HG03139 (cell line): ENCODE measurements at regions not wholly inside any gene's neighbourhood (a gene's known extent, or its start where the extent isn't known, plus 50 kb on each side); places are given as distances from the start of the nearest gene placed in this dataset.
"Not testable (repeated sequence)": the region's sequence is repeated elsewhere in the genome, so short reads cannot be mapped to it uniquely, and the experiment has no call there.

ENCODE experiments used
- ATAC-seq: cut with Tn5 transposase; IDR thresholded peaks from one replicate; pipeline ENCODE4 v1.9.1; 2021; ENCODE audit not compliant: unreplicated experiment

DNA sequence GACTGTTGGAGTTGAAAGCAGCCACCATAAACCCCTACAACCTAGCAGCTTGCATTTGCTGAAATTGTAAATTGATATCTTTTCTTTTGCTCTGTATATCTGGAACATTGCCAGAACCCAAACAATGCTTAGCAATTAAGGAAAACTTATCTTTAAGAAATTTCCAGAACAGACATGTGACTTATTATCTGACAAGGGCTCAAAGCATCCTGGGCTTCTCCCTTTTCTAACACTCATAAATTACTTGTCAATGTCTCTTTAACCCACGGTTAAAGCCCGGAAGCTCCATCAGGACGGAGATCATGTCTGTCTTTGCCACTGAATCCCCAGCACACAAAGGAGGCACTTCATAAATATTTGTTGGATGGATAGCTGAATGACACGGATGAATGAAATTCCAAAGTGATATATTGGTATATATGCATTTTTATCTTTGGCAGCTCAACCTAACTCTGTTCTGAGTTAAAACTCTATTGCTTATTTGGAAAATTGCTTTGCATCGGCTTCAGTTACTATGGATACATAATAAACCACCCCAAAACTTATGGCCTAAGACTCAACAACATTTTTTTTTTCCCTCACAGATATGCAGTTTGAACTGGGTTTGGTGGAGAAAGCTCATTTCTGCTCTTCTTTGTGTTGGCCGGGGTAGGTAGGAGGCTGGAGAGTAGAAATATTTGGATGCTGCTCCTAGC lies 103.1 kb upstream of the CLINT1 start:
- ATAC-seq: no peak

DNA sequence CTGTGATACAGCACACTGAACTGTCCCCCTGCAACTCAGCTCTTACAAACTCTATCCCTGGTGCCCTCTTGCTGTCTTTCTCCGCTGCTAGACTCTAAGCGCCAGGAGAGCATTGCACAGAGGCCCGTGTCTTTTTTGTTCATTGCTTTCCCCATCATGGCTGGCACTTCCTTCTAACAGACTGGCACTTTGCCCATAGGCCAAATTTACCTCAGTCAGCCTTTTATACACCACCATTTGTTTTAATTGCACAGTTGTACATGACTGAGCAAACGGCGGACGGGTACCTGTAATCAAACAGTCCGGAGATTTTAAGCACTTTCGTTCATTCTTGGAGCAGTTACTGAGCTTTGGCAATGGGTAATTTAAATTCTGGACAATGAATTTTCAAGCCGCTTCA lies 102.2 kb upstream of the CLINT1 start:
- no peak for ATAC-seq

DNA sequence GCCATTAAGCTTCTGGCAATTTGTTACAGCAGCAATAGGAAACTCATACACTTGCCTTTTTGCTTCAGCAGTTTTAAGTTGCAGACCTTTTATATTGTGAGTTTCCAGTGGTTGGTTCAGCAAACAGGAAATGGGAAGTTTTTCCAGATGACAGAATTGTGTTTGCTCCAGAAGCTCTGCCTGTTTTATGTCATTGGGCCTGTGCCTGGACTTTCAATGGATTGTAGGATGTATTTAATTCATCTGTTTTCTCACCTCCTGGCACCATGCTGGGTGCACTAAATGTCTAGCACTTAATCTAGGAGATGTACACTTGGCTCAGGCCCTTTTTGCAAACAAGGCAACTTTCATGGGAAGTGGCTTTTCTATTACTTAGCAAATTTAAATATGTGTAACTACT lies 100.4 kb upstream of the CLINT1 start:
- ATAC-seq: no peak

DNA sequence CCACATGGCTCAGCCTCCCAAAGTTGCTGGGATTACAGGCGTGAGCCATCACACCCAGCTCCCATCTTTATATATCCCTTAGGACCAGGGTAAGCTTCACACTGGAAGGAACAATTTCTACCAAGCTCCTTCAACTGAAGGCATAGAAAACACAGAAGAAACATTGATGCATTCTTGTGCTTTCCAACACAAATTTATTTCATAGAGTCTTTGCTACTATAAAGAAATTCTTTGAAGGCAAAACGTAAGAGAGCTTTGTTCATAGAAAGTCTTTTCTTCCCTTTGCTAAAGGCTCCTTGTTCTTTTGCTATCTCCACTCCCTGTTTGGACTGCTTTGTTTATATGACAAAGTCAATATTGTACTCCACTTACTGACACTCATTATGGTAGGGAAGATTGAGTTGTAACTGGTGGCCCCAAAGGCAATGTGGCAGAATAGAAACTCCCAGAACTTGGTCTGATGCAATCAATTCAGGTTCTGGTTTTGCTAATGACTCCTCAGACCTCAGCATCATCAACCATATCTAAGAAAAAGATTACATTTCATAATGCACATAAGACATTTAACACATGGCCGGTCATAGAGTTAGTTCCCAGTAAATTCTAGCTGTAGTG lies 97.4 kb upstream of the CLINT1 start:
- ATAC-seq: no peak

DNA sequence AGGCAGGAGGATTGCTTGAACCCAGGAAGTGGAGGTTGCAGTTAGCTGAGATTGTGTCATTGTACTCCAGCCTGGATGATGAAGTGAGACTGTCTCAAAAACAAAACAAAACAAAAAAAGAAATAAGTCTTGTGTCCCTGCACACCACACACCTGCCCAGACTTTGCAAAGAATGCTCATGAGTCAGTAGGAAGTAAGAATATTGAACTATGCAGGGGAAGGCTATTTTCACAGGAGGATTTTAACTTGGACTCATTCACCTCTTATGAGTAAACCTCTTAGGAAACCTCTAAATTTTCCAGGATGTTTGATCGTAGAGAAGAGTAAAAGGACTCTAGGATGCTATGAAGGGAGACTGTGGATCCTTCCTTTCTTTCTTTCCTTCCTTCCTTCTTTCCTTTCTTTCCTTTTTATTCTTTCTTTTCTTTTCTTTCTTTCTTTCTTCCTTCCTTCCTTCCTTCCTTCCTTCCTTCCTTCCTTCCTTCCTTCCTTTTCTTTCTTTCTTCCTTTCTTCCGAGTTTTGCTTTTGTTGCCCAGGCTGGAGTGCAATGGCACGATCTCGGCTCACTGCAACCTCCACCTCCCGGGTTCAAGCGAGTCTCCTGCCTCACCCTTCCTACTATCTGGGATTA lies 96.7 kb upstream of the CLINT1 start:
- no peak for ATAC-seq

DNA sequence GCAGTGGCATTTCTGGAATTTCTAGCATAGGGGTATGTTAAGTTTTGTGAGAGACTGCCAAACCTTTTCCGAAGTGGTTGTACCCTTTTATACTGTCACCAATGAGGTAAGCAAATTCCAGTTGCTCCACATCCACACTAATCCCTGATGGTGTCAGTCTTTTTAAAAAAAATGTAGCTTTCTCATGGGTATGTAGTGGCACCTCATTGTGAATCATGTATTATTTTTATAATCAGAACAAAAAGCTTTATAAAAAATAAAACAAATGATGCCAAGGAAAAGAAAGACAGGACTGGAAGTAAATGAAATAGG lies 93.4 kb upstream of the CLINT1 start:
- no peak for ATAC-seq

DNA sequence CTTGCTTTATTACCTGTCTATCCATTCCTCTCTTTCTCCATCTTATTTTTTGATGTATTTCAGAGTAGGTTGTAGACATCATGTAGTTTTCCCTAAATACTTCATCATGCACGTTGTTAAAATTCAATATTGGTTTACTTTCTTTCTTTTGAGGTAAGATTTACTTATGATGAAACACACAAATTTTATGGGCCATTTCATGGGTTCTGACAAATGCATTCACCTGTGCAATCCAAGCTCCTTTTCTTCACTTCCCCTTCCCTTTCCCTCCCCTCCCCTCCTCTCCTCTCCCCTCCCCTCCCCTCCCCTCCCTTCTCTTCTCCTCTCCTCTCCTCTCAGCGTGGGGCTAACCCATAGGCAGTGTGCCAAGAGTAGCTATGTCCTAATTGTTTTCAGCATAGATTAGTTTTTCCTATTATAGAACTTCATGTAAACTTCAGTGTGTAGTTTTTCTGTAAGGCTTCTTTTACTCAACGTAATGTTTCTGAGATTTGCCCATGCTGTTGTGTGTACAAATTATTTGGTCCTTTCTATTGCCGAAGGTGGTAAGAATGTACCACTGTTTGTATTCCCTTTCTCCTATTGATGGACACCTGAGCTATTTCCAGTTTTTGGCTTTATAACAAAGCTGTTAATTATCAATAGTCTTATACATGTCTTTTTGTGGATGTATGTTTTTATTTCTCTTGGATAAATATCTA lies 92.9 kb upstream of the CLINT1 start:
- ATAC-seq: no peak

DNA sequence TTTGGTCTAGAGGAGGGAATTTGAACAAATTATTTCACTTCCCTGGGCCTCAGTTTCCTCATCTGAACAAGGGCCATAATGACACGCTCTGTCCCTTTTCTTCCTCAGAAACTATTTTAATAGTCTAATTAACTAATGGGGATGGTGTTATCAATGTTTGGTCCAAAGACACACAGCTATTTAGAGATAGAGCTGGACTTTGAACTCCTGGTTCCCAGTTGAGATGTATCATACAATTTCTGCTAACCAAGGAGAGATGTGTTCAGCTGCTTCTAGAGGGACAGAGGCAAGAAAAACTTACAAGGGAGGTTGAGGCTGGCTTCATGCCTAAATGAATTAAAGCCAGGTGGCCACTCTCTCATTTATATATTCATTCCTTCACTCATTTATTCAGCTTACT lies 90.6 kb upstream of the CLINT1 start:
- no peak for ATAC-seq

DNA sequence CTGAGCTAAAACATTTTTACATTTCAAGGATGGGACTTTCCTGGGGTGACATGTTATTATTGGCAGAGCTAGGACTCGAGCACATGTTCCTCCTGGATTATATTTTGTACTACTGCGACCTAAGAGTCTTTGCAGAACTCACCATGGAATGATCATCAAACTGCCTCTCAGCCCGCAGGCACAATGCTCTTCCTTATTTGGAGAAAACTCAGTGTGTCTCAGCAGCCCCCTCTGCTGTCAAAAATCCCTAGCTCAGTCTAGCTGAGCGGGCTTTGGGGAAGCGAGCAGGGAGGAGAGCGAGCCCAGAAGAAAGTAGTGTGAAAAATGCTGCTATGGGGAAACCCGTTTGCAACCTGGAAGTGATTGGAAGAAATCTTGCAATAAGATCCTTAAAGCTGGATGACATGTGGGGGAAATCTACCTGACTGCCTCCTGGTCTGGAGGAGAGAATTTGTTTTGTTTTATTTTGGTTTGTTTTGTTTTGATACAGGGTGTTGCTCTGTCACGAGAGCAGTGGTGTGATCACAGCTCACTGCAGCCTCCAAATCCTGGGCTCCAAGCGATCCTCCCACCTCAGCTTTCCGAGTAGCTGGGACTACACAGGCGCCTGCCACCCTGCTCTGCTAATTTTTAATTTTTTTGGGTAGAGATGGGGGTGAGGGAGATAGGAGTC lies 89.9 kb upstream of the CLINT1 start:
- ATAC-seq: no peak

DNA sequence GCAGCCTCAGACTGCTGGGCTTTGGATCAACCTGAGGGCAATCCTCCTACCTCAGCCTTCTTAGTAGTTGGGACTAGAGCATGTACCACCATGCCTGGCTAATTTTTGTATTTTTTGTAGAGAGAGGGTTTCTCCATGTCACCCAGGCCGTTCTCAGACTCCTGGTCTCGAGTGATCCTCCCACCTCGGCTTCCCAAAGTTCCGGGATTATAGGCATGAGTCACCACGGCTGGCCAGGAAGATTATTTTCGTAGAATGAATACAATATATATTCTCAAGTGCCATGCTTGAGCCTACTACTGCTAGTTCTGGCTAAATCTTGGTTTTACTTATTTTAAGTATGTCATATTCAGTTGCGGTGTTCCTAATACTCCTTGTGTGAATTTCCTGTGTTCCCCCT lies 88.2 kb upstream of the CLINT1 start:
- ATAC-seq: no peak

DNA sequence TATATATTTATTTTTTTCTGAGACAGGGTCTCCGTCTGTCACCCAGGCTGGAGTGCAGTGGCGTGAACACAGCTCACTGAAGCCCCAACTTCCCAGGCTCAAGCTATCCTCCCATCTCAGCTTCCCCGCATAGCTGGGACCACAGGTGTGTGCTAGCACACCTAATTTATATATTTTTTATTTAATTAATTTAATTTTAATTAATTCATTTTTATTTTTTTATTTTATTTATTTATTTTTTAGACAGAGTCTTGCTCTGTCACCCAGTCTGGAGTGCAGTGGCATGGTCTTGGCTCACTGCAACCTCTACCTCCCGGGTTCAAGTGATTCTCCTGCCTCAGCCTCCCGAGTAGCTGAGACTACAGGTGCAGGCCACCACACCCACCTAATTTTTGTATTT lies 86.9 kb upstream of the CLINT1 start:
- ATAC-seq: not testable (repeated sequence)

DNA sequence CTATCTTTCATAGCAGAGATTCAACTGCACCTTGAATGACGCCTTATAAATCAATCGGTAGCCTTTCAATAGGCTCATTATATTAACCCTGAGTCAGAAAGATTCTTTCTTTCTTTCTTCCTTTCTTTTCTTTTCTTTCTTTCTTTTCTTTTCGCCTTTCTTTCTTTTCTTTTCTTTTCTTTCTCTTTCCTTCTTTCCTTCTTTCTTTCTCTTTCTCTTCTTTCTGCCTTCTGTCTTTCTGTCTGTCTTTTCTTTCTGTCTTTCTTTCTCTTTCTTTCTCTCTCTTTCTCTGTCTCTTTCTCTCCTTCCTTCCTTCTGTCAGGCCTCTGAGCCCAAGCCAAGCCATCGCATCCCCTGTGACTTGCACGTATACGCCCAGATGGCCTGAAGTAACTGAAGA lies 86.0 kb upstream of the CLINT1 start:
- no peak for ATAC-seq

DNA sequence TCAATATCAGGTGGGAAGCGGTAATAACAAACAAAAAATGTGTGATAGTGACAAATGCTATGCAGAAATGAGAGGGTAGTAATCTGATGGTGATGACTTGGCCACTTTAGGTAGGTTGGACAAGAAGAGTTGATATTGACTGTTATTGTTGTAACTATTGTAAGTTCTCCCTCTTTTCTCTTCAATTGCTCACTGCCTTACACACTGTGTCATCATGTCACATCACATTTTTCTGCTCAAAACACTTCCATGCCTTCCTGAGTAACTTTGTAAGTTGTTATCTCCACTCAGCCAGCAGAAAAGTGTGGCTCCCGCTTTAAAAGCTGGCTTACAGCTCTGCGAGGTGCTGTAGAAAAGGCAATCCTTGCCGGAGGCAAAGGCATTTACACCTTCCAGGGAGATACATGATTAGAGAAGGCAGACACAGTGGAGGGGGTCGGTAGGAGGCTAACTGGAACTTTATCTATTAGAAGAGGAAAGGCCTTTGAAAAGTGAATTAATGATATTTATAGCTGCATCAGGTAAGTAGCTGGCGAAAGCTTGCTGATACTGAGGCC lies 85.2 kb upstream of the CLINT1 start:
- ATAC-seq: no peak

DNA sequence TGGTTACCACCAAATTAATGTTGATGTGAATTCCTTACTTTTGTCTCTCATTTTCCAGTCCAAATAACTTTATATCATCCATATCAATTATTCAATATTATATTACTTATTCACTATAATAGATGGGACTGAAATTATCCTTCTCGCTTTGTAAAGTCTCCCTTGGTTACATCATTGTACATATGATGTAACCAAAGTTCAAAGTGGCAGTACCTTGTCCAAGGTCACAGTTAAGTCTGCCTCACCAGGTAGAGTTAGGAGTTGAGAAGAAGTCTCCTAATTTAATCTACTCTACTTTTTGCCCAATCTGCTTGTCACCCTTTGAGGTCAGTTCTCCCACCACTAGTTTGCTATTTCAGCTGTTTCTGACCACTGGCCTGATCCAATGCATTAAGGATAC lies 83.7 kb upstream of the CLINT1 start:
- no peak for ATAC-seq

DNA sequence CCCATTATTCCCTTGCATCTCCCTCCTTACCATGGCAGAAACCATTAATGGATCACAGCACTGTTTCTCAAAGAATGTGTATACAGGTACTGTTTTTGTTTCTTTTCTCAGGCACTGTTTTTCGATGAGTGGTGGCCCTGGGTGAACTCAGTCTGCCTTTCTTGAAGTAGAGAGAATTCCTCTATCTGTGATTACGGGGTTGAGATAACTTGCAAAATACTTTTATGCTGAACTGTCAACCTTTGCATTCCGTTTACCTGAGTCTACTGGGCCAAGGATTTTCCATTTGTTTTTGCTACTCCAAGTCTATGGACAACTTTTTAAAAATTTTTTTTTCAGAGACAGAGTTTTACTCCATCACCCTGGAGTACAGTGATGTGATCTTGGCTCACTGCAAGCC lies 82.7 kb upstream of the CLINT1 start:
- no peak for ATAC-seq

DNA sequence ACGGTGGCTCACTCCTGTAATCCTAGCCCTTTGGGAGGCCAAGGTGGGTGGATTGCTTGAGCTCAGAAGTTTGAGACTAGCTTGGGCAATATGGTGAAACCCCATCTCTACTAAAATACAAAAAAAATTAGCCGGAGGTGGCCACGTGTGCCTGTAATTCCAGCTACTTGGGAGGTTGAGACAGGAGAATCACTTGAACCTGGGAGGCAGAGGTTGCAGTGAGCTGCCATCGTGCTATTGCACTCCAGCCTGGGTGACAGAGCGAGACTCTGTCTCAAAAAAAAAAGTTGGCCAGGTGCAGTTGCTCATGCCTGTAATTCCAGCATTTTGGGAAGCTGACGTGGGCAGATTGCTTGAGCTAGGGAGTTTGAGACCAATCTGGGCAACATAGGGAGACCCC lies 79.2 kb upstream of the CLINT1 start:
- ATAC-seq: not testable (repeated sequence)

DNA sequence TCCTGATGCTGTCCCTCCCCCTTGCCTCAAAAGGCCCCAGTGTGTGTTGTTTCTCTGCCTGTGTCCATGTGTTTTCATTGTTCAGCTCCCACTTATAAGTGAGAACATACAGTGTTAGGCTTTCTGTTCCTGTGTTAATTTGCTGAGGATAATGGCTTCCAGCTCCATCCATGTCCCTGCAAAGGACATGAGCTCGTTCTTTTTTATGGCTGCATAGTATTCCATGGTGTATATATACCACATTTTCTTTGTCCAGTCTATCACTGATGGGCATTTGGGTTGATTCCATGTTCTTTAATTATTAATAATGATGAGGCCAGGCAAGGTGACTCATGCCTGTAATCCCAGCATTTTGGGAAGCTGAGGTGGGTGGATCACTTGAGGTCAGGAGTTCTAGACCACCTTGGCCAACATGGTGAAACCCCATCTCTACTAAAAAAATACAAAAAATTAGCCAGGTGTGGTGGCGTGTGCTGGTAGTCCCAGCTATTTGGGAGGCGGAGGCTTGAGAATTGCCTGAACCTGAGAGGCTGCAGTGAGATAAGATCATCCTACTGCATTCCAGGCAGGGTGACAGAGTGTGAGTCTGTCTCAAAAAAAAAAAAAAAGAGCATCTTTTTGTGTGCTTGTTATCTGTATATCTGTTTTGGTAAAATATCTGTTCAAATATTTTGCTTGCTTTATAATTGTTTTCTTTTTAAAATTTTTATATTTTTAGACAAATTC lies 78.0 kb upstream of the CLINT1 start:
- not testable (repeated sequence) for ATAC-seq

DNA sequence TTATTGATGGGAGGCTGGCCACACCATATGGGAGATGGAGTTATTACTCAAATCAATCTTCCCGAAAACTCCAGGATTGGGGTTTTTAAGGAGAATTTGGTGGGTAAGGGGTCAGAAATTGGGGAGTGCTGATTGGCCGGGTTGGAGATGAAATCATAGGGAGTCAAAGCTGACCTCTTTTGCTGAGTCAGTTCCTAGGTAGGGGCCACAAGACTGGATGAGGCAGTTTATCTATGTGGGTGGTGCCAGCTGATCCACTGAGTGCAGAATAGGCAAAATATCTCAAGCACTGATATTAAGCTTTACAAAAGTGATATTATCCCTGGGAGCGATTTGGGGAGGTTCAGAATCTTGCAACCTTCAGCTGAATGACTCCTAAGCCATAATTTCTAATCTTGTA lies 75.7 kb upstream of the CLINT1 start:
- no peak for ATAC-seq

DNA sequence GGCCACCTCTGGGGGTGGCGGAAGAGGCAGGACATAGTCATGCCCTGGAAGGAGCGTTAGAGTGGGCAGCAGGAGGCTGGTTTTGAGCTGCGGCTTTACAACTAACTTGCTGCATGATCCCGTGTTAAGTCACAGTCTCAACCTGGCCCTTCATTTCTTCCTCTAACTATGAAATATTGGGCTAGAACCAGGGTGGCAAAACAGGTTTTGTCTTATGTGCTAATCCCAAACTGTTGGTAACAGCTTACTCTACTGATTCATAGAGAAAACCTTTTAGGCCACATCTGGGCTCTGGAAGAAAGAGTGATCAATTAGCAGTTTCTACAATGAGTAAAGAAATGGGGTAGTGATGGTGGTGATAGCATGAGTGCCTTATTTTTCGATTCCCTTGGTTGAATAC lies 74.1 kb upstream of the CLINT1 start:
- ATAC-seq: no peak

DNA sequence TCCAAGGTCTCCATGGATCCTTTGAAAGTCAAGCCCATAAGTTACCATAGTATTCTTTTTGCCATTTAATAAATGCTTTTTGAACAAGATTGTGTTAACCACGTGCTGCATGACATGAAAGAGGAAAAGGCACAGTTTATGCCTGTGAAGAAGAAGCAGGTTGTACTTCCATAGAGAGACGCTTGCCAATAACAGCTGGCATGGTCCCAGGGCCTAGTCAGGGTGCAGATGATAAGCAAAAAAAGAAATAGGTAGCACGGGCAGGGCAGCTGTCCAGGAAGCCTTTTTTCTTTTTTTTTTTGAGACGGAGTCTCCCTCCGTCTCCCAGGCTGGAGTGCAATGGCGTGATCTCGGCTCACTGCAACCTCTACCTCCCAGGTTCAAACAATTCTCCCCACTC lies 71.8 kb upstream of the CLINT1 start:
- ATAC-seq: no peak

DNA sequence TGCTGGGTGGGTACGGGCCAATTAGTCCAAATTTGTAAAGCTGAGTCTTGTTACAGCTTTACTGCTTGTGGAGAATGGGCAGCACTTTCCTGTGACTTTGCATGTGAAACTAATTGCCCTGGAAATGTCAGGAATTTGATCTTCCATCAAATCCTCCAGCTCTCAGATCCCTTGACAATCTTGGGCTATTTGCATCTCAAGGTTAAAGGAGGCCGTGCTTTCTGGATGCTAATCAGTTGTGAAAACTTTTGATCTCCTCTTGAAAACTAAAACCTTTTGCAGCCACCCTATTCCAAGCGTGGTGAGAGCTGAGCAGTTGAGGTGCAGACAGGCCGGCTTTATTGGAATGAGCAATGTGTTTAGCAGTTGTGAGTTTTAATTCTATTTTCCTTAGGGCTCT lies 68.0 kb upstream of the CLINT1 start:
- no peak for ATAC-seq
